Calu3 (cell line): ENCODE measurements at regions not wholly inside any gene's neighbourhood (a gene's known extent, or its start where the extent isn't known, plus 50 kb on each side); places are given as distances from the start of the nearest gene placed in this dataset.

Experiments used
- BruUV-seq: library from RNA; stranded (reverse); fragments of 400-500 nt; replicated peaks from 2 replicates; lab custom pipeline; 2021; lab: Mats Ljungman, UMichigan
- CTCF ChIA-PET: fragments of 300-600 bp; sonication (Branson Sonifier 250); formaldehyde crosslinking; loops from one replicate; lab custom pipeline; 2022; ENCODE audit warnings: antibody characterized with exemption; lab: Charles Lee
- DNase-seq: peaks from one replicate; pipeline ENCODE4 v3.0.0; 2022
- H3K27ac Mint-ChIP-seq: one replicate; pipeline ENCODE4 v1.8.0; 2022; ENCODE audit warnings: mixed read lengths; ENCODE audit not compliant: unreplicated experiment
- H3K27me3 Mint-ChIP-seq: one replicate; pipeline ENCODE4 v1.8.0; 2022; ENCODE audit warnings: mixed read lengths; ENCODE audit not compliant: unreplicated experiment
- H3K36me3 Mint-ChIP-seq: one replicate; pipeline ENCODE4 v1.8.0; 2022; ENCODE audit warnings: mild to moderate bottlenecking, moderate library complexity, mixed read lengths; ENCODE audit not compliant: insufficient read depth, unreplicated experiment
- H3K4me1 Mint-ChIP-seq: one replicate; pipeline ENCODE4 v1.8.0; 2022; ENCODE audit warnings: mild to moderate bottlenecking, low read depth, mixed read lengths; ENCODE audit not compliant: unreplicated experiment
- H3K4me3 Mint-ChIP-seq: one replicate; pipeline ENCODE4 v1.8.0; 2022; ENCODE audit warnings: mild to moderate bottlenecking, low read depth, moderate library complexity, mixed read lengths; ENCODE audit not compliant: unreplicated experiment
- H3K9me3 Mint-ChIP-seq: one replicate; pipeline ENCODE4 v1.8.0; 2022; ENCODE audit warnings: low read depth, mixed read lengths; ENCODE audit not compliant: unreplicated experiment
- intact Hi-C: fragments of 100-400 bp; cut with micrococcal nuclease; formaldehyde crosslinking; loops from one replicate; pipeline ENCODE4 v1.10.0; 2022; ENCODE audit not compliant: unreplicated experiment
- TF ChIP-seq, protein P1 (sequence below): fragments of 200-600 bp; IDR thresholded peaks from one replicate; pipeline ENCODE4 v1.8.0; 2022; ENCODE audit warnings: antibody characterized with exemption; ENCODE audit not compliant: unreplicated experiment

DNA sequence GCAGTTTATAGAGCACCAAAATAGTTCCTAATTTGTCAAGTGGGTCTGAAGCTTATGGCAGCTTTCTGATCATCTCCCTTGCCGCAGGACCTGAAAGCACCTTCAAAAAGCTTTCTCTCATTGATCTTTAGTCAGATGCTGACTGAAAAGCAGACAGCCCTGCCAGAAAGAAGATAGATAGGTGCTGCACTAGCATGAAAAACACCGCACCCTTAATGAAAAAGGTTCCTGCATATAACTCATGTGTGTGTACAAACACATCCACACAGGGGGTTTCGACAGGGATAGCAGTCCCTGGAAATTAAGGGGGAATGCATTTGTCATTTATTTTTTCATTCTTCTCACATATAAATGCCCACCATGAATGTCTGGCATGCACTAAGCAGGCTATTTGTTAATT lies 361.7 kb upstream of the SNX7 start:
- intact Hi-C loops: no loop called here
- H3K4me3 Mint-ChIP-seq: no peak overlapping the region
- peaks cover 3% of the 10 kb centered on the region for H3K9me3 Mint-ChIP-seq
- no TSS peak for BruUV-seq
- TF ChIP-seq, protein P1, sequence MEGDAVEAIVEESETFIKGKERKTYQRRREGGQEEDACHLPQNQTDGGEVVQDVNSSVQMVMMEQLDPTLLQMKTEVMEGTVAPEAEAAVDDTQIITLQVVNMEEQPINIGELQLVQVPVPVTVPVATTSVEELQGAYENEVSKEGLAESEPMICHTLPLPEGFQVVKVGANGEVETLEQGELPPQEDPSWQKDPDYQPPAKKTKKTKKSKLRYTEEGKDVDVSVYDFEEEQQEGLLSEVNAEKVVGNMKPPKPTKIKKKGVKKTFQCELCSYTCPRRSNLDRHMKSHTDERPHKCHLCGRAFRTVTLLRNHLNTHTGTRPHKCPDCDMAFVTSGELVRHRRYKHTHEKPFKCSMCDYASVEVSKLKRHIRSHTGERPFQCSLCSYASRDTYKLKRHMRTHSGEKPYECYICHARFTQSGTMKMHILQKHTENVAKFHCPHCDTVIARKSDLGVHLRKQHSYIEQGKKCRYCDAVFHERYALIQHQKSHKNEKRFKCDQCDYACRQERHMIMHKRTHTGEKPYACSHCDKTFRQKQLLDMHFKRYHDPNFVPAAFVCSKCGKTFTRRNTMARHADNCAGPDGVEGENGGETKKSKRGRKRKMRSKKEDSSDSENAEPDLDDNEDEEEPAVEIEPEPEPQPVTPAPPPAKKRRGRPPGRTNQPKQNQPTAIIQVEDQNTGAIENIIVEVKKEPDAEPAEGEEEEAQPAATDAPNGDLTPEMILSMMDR: no peak
- no peaks in the 10 kb centered on the region for H3K4me1 Mint-ChIP-seq
- no peak for DNase-seq
- no peaks in the 10 kb centered on the region for H3K27me3 Mint-ChIP-seq
- no peak overlapping the region for H3K27ac Mint-ChIP-seq
- CTCF ChIA-PET: no interaction called here
- H3K36me3 Mint-ChIP-seq: no peaks in the 10 kb centered on the region

DNA sequence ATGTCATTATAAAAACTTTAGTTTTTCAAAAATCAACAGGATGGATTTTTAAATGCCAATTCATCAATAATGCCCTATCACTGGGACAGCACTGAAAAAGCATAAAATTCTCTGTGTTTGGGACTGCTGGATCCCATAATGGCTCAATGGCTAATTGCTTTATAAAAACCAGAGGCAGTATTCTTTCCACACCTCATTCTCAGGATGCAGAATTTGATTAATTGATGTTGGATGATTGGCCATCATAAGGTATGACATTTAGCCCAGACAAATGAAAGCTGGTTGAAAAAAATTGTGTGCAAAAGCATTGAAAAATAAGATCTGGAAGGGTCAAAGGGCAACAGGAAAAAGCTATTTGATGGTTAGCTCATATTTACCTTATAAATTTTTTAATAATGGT lies 362.2 kb upstream of the SNX7 start:
- Mint-ChIP-seq H3K36me3 (no peaks in the 10 kb centered on the region), H3K9me3 (peaks cover 3% of the 10 kb centered on the region), H3K4me1 (no peaks in the 10 kb centered on the region), H3K27me3 (no peaks in the 10 kb centered on the region), H3K4me3 (no peak overlapping the region), H3K27ac (no peak overlapping the region)
- intact Hi-C loops: no loop called here
- CTCF ChIA-PET: no interaction called here
- no peak for DNase-seq
- TF ChIP-seq, protein P1: no peak
- no TSS peak for BruUV-seq

GRCh38 chr1:98298319-98298718 lies 363.2 kb upstream of the SNX7 start:
- H3K4me3 Mint-ChIP-seq: no peak overlapping the region
- no peaks in the 10 kb centered on the region for H3K36me3 Mint-ChIP-seq
- H3K9me3 Mint-ChIP-seq: peaks cover 3% of the 10 kb centered on the region
- H3K27ac Mint-ChIP-seq: no peak overlapping the region
- intact Hi-C loops: no loop called here
- TF ChIP-seq, protein P1: no peak
- no peak for DNase-seq
- no peaks in the 10 kb centered on the region for H3K27me3 Mint-ChIP-seq
- no TSS peak for BruUV-seq
- CTCF ChIA-PET: interaction anchor here (0.6 kb wide), 1 partner anchor 933 kb away, joined by 3 read pairs; no protein-coding TSS in a partner anchor
- H3K4me1 Mint-ChIP-seq: peaks cover 7% of the 10 kb centered on the region

- intact Hi-C loops: no loop called here
- Mint-ChIP-seq H3K36me3 (no peaks in the 10 kb centered on the region), H3K27ac (no peak overlapping the region), H3K9me3 (no peaks in the 10 kb centered on the region), H3K27me3 (no peaks in the 10 kb centered on the region), H3K4me1 (peaks cover 9% of the 10 kb centered on the region), H3K4me3 (no peak overlapping the region)
- BruUV-seq: no TSS peak
- CTCF ChIA-PET: no interaction called here
- TF ChIP-seq, protein P1: no peak
- no peak for DNase-seq
Observed at GRCh38 chr1:98296681-98297080, 364.8 kb upstream of the SNX7 start.
